HepG2 (cell line): ENCODE measurements at regions not wholly inside any gene's neighbourhood (a gene's known extent, or its start where the extent isn't known, plus 50 kb on each side); places are given as distances from the start of the nearest gene placed in this dataset.

Experiments used
- ATAC-seq: fragments of 200-7000 bp; cut with Tn5 transposase; 3 replicates; pipeline ENCODE4 v1.9.1; 2020; ENCODE audit warnings: mild to moderate bottlenecking, moderate library complexity
- BruUV-seq: library from RNA; stranded (reverse); fragments of 400-500 nt; replicated peaks from 2 replicates; lab custom pipeline; 2021; lab: Mats Ljungman, UMichigan
- CTCF ChIA-PET: fragments of 300-600 bp; formaldehyde crosslinking; extraction: SDS; loops from one replicate; lab custom pipeline; 2021; ENCODE audit warnings: low total read pairs, inconsistent platforms, low intra/inter-chr PET ratio; lab: Yijun Ruan, JAX
- POLR2A ChIA-PET: fragments of 350-600 bp; sonication (Branson Sonifier 250); formaldehyde crosslinking; loops from one replicate; lab custom pipeline; 2020; ENCODE audit warnings: antibody characterized with exemption, inconsistent platforms; lab: Yijun Ruan, JAX
- DNase-seq: peaks from one replicate; pipeline ENCODE4 v3.0.0-alpha.2; 2015; ENCODE audit warnings: low spot score
- FAIRE-seq: peaks from 3 replicates; lab custom pipeline; 2011; peaks lifted over from hg19 to GRCh38; lab: Jason Lieb, UNC
- H2AFZ ChIP-seq: one replicate; pipeline ENCODE4 v1.6.1; 2011; ENCODE audit warnings: low read length, inconsistent platforms
- H3K27ac ChIP-seq: fragments of 300-600 bp; 3 replicates; pipeline ENCODE4 v1.8.0; 2011; ENCODE audit warnings: mixed run types, mild to moderate bottlenecking, mixed read lengths, low read length, inconsistent platforms; ENCODE audit not compliant: insufficient read depth; ENCODE audit errors: extremely low read length
- H3K27me3 ChIP-seq, 2 experiments: fragments of 200-600 bp in 1 of 2; 2 replicates in 1 of 2; 3 replicates in 1 of 2; pipeline versions ENCODE4 v1.6.0 to v1.8.0; 2011; ENCODE audit warnings: low read length in 2 of 2, mild to moderate bottlenecking in 2 of 2, moderate library complexity in 2 of 2, inconsistent platforms in 1 of 2; ENCODE audit not compliant: insufficient read depth in 2 of 2, control insufficient read depth in 1 of 2
- H3K36me3 ChIP-seq, 2 experiments: fragments of 200-600 bp in 1 of 2; replicated peaks in 1 of 2; 2 replicates in 1 of 2; 3 replicates in 1 of 2; pipeline versions ENCODE4 v1.5.1 to v1.8.0; 2011; ENCODE audit warnings: low read length in 2 of 2, inconsistent platforms in 1 of 2; ENCODE audit not compliant: insufficient read depth in 2 of 2, control insufficient read depth in 1 of 2
- H3K4me1 ChIP-seq: 2 replicates; pipeline ENCODE4 v1.5.1; 2012; ENCODE audit warnings: low read length, inconsistent platforms; ENCODE audit not compliant: insufficient read depth
- H3K4me2 ChIP-seq: 2 replicates; pipeline ENCODE4 v1.6.0; 2011; ENCODE audit warnings: low read depth, low read length, inconsistent platforms
- H3K4me3 ChIP-seq, 3 experiments: fragments of 200-600 bp in 1 of 3; sonication (generic), shearing (Covaris generic) in 1 of 3; replicated peaks in 1 of 3; 2 replicates each; pipeline ENCODE4 v1.5.1; 2011 to 2016; ENCODE audit warnings: low read length in 3 of 3, inconsistent platforms in 2 of 3, low read depth in 2 of 3, mild to moderate bottlenecking in 2 of 3, control low read depth in 1 of 3, mixed read lengths in 1 of 3; ENCODE audit not compliant: insufficient read depth in 1 of 3
- H3K79me2 ChIP-seq: one replicate; pipeline ENCODE4 v1.6.1; 2011; ENCODE audit warnings: low read length, inconsistent platforms; ENCODE audit not compliant: insufficient read depth
- H3K9ac ChIP-seq: 2 replicates; pipeline ENCODE4 v1.6.0; 2011; ENCODE audit warnings: mild to moderate bottlenecking, low read depth, low read length, inconsistent platforms; ENCODE audit not compliant: insufficient read depth
- H3K9me3 ChIP-seq: 2 replicates; pipeline ENCODE4 v1.5.1; 2012; ENCODE audit warnings: mild to moderate bottlenecking, low read length
- H4K20me1 ChIP-seq: 2 replicates; pipeline ENCODE4 v1.6.0; 2011; ENCODE audit warnings: inconsistent platforms, mild to moderate bottlenecking, low read length, moderate library complexity; ENCODE audit not compliant: insufficient read depth
- AHDC1 ChIP-seq: sonication (generic); formaldehyde crosslinking; IDR thresholded peaks from 2 replicates; pipeline ENCODE4 v1.5.1; 2020; ENCODE audit warnings: mild to moderate bottlenecking, missing genetic modification reagents, borderline replicate concordance
- ARID5B ChIP-seq: IDR thresholded peaks from 2 replicates; pipeline ENCODE4 v1.4.0; 2020; ENCODE audit warnings: mild to moderate bottlenecking, missing genetic modification reagents
- FOXA3 ChIP-seq: IDR thresholded peaks from 2 replicates; pipeline ENCODE4 v1.6.1; 2016; ENCODE audit warnings: missing genetic modification reagents, missing compliant biosample characterization
- HOXA7 ChIP-seq: sonication (generic); formaldehyde crosslinking; IDR thresholded peaks from 2 replicates; pipeline ENCODE4 v1.8.1; 2022; ENCODE audit warnings: mild to moderate bottlenecking, missing genetic modification reagents, moderate library complexity
- IRF2 ChIP-seq: IDR thresholded peaks from 2 replicates; pipeline ENCODE4 v1.6.1; 2018; ENCODE audit warnings: missing genetic modification reagents, missing compliant biosample characterization
- PAXIP1 ChIP-seq: sonication (generic); formaldehyde crosslinking; conservative IDR thresholded peaks from 2 replicates; pipeline ENCODE4 v1.4.0; 2020; ENCODE audit warnings: mild to moderate bottlenecking, missing genetic modification reagents, moderate library complexity
- SOX5 ChIP-seq: IDR thresholded peaks from 2 replicates; pipeline ENCODE4 v1.6.1; 2016; ENCODE audit warnings: borderline replicate concordance
- ZMYM4 ChIP-seq: sonication (generic); formaldehyde crosslinking; IDR thresholded peaks from 2 replicates; pipeline ENCODE4 v1.8.1; 2023; ENCODE audit warnings: mild to moderate bottlenecking, missing genetic modification reagents
- ZNF333 ChIP-seq: sonication (generic); formaldehyde crosslinking; IDR thresholded peaks from 2 replicates; pipeline ENCODE4 v1.4.0; 2020; ENCODE audit warnings: mild to moderate bottlenecking, missing genetic modification reagents, borderline replicate concordance
- ZNF460 ChIP-seq: sonication (generic); formaldehyde crosslinking; IDR thresholded peaks from 2 replicates; pipeline ENCODE4 v1.5.1; 2020; ENCODE audit warnings: missing genetic modification reagents, mild to moderate bottlenecking, borderline replicate concordance
- WGBS: methylation state at CpG from one replicate; pipeline ENCODE4 v1.1.6; 2017; ENCODE audit warnings: low lambda C conversion rate; 5-methylcytosine and 5-hydroxymethylcytosine counted together
- in situ Hi-C: cut with HindIII; loops from 2 replicates; pipeline ENCODE4 v1.10.0; 2017; ENCODE audit warnings: low pct_unique_long_range_greater_than_20kb; ENCODE audit not compliant: extremely low pct_ligation_motif_present
- intact Hi-C: fragments of 100-400 bp; cut with micrococcal nuclease; formaldehyde crosslinking; loops from one replicate; pipeline ENCODE4 v1.10.0; 2022; ENCODE audit not compliant: unreplicated experiment

GRCh38 chr6:140319209-140319608, 944.8 kb upstream of the CITED2 start:
- peak overlapping the region; percentile 61 for H3K4me2 ChIP-seq
- ChIA-PET POLR2A (no interaction called here), CTCF (no interaction called here)
- in situ Hi-C loops (no loop called here), intact Hi-C loops (no loop called here)
- no peak for FAIRE-seq
- peak; percentile 11 for DNase-seq
- BruUV-seq, result no TSS peak
- no peaks in the 10 kb centered on the region for H4K20me1 ChIP-seq
- H3K36me3 ChIP-seq, result no peaks in the 10 kb centered on the region
- peak; percentile 81 for ATAC-seq
- H3K27ac ChIP-seq, result no peak overlapping the region
- H3K9ac ChIP-seq, result no peak overlapping the region
- H3K79me2 ChIP-seq, result no peaks in the 10 kb centered on the region
- peaks cover 23% of the 10 kb centered on the region for H3K4me1 ChIP-seq
- H3K4me3 ChIP-seq, result peak overlapping the region; percentile 24 to 43 (median 36); a peak in 5 of 6 replicates
- H3K9me3 ChIP-seq, result peaks cover 13% of the 10 kb centered on the region
- 0% methylated on average over 2 of the region's 2 CpGs for WGBS
- H3K27me3 ChIP-seq, result no peaks in the 10 kb centered on the region
- peak overlapping the region; percentile 18 for H2AFZ ChIP-seq
- TF ChIP-seq ZNF460 (no peak), ZNF333 (CRISPR knock-in tag) (no peak), PAXIP1 (0 out of 2 replicates have a peak, but pooled peaks have one; percentile 31), HOXA7 (CRISPR knock-in tag) (no peak), ZMYM4 (CRISPR knock-in tag) (peak; percentile 27; the same call in 1 of the 2 replicates), AHDC1 (CRISPR knock-in tag) (peak; percentile 56; the same call in 1 of the 2 replicates), IRF2 (CRISPR knock-in tag) (0 out of 2 replicates have a peak, but pooled peaks have one; percentile 35), FOXA3 (CRISPR knock-in tag) (0 out of 2 replicates have a peak, but pooled peaks have one; percentile 13), ARID5B (CRISPR knock-in tag) (peak; percentile 53), SOX5 (peak; percentile 27; the same call in 1 of the 2 replicates)
